GM18861 (cell line): ENCODE measurements at regions not wholly inside any gene's neighbourhood (a gene's known extent, or its start where the extent isn't known, plus 50 kb on each side); places are given as distances from the start of the nearest gene placed in this dataset.

Experiments used
- ATAC-seq: cut with Tn5 transposase; IDR thresholded peaks from one replicate; pipeline ENCODE4 v1.9.1; 2021; ENCODE audit not compliant: unreplicated experiment

GRCh38 chr3:168534761-168535160 lies 439.0 kb upstream of the GOLIM4 start:
- ATAC-seq = no peak

- no peak for ATAC-seq
Measured at GRCh38 chr3:168533600-168533999, 437.9 kb upstream of the GOLIM4 start.

GRCh38 chr3:168532135-168532534 lies 436.4 kb upstream of the GOLIM4 start:
- no peak for ATAC-seq

GRCh38 chr3:168531116-168531515 lies 435.4 kb upstream of the GOLIM4 start:
- ATAC-seq = no peak

GRCh38 chr3:168524129-168524528 lies 428.4 kb upstream of the GOLIM4 start:
- no peak for ATAC-seq

- no peak for ATAC-seq
Measured at GRCh38 chr3:168517249-168518071, 421.7 kb upstream of the GOLIM4 start.

- ATAC-seq = no peak
Measured at GRCh38 chr3:168514252-168514651, 418.5 kb upstream of the GOLIM4 start.

GRCh38 chr3:168512802-168513201 lies 417.1 kb upstream of the GOLIM4 start:
- ATAC-seq = no peak

GRCh38 chr3:168511428-168512014 lies 415.8 kb upstream of the GOLIM4 start:
- ATAC-seq = no peak

- ATAC-seq = no peak
Measured at GRCh38 chr3:168506589-168506988, 410.9 kb upstream of the GOLIM4 start.

GRCh38 chr3:168501570-168501969 lies 405.8 kb upstream of the GOLIM4 start:
- no peak for ATAC-seq

- ATAC-seq = no peak
Measured at GRCh38 chr3:168498194-168498593, 402.5 kb upstream of the GOLIM4 start.

GRCh38 chr3:168497741-168498140 lies 402.0 kb upstream of the GOLIM4 start:
- no peak for ATAC-seq

- ATAC-seq = no peak
Measured at GRCh38 chr3:168497183-168497582, 401.5 kb upstream of the GOLIM4 start.

GRCh38 chr3:168495932-168496331 lies 400.2 kb upstream of the GOLIM4 start:
- no peak for ATAC-seq

GRCh38 chr3:168495270-168495669 lies 399.5 kb upstream of the GOLIM4 start:
- ATAC-seq = no peak

GRCh38 chr3:168493412-168494205 lies 397.9 kb upstream of the GOLIM4 start:
- ATAC-seq = no peak

GRCh38 chr3:168490981-168491380 lies 395.3 kb upstream of the GOLIM4 start:
- ATAC-seq = no peak

- no peak for ATAC-seq
Measured at GRCh38 chr3:168489301-168489700, 393.6 kb upstream of the GOLIM4 start.

- no peak for ATAC-seq
Measured at GRCh38 chr3:168485936-168486335, 390.2 kb upstream of the GOLIM4 start.

GRCh38 chr3:168476360-168476980 lies 380.7 kb upstream of the GOLIM4 start:
- ATAC-seq = no peak
